Limb (tissue), 2 donors: ENCODE measurements at regions not wholly inside any gene's neighbourhood (a gene's known extent, or its start where the extent isn't known, plus 50 kb on each side); places are given as distances from the start of the nearest gene placed in this dataset.
"Not testable (repeated sequence)": the region's sequence is repeated elsewhere in the genome, so short reads cannot be mapped to it uniquely, and the experiment has no call there.

Source experiments
- DNase-seq, 2 donors: peaks; one replicate each; pipeline ENCODE4 v3.0.0-alpha.2; 2016; ENCODE audit errors: extremely low spot score in 2 of 2

DNA sequence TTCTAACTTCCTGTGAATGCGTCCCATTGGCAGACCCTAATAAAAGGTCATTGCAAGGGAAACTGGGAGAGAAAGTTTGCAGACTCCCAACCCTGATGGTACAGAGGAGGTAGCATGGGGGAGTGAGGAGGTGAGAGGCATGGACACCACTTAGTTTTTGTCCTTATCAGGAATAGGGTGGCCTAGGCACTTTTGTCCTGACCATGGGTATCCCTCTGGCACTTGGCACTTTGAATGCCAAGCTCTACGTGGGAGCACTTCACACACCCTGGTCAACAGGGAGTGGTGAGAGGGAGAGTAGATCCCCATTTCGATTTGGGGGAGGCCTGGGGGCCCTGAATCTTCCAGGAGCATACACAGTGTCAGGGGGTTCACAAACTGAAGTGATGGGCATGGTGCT lies 75.6 kb upstream of the SH3PXD2B start:
- DNase-seq = no peak

DNA sequence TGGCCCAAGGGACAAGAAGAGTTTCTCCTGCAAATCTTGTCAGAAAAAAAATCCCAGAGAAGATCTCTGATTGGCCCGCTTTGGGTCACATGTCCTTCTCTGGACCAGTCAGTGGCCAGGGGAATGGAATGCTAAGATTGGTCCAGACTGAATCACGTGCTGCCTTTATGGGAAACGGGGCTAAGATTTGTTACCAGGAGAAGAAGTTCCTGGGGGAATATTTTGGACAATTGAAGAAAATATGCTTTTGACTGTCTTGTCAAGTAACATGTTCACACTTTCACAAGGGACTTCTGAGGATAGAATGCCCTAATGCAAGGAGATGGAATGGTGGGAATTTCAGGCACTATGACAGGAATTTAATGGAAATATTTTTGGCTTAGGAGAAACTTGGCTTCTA lies 74.1 kb upstream of the SH3PXD2B start:
- no peak for DNase-seq

DNA sequence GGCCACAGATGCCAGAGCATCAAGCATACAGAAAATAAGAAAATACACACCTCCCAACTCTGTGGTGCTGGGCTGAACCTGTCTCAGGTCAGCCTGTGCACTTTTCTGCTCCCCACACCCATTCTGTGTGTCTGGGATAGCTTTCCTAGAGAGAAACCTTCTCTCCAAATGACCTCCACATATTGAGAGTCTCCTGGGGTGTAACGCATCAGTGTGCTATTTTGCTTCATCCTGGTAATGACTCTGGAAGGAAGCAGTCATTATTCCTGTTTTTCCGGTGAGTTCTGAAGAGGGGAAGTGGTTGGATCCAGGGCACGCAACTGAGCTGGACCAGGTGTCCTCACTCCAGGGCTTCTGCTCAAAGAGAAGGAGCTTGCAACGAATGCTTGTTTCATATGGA lies 73.2 kb upstream of the SH3PXD2B start:
- no peak for DNase-seq

DNA sequence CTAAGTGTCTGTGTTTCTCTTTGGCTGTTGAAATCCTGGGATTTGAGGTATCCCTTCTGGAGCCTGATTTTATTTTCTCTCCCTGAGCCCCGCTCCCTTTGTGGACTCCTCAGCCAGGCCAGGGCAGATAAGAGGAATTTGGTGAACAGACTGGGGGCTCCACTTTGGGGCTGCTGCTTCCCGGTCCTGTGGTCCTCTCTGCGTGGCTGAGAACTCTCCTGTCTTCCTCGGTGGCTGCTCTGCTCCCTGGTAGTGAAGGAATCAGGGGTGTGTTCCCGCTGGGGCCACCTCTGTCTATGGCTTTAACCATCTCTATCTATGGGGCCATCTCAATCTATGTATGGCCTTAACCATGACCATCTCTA lies 71.7 kb upstream of the SH3PXD2B start:
- DNase-seq = no peak

DNA sequence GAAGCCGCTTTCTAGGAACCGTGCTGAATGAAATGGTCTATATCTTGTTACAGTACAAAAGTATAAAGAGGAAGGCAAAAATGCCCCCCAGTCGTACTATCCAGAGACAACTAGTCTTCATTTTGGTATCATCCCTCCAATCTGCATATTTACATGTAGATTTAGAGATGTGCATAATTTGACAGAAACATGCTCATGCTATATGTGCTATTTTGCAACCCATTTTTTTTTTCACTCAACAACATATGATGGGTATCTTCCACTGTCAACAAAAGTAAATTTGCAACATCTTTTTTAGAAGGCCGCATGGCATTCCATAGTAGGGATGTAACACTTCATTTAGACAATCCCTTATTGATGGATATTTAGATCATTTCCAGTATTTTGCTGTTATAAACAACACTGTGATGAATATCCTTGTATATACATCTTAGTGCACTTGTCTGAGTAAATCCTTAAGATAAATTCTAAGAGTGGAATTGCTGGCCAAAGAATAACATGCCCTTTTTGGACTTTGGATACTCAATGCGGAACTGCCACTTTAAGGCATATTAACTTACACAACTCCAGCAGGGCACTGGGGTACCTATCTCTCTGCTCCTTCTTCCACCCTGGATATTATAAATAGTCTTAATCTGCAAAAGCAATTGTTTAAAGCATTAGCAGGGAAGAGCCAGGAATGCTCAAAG lies 71.1 kb upstream of the SH3PXD2B start:
- no peak for DNase-seq

DNA sequence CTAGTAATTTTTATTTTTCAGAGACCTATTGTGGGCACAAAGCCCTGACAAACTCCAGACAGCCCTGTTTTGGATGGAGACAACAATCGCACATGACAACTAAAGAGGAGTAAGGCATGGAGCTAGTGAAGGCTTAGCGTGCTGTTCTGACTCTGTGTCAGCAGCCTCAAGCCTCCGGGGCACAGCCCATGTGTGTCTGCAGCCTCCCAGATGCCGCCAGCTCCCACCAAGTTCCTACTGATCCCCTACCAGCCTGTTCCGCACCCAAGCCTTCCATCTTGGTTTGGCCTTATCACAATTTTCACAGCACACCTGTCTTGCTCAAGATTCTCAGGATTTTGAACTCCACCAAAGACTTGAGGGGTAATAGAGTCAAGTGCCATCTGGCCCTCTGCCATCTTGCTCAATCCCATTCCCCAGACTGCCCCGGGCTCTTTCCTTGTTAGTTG lies 70.3 kb upstream of the SH3PXD2B start:
- peak in 1 of 2 donors; percentile 4 for DNase-seq

DNA sequence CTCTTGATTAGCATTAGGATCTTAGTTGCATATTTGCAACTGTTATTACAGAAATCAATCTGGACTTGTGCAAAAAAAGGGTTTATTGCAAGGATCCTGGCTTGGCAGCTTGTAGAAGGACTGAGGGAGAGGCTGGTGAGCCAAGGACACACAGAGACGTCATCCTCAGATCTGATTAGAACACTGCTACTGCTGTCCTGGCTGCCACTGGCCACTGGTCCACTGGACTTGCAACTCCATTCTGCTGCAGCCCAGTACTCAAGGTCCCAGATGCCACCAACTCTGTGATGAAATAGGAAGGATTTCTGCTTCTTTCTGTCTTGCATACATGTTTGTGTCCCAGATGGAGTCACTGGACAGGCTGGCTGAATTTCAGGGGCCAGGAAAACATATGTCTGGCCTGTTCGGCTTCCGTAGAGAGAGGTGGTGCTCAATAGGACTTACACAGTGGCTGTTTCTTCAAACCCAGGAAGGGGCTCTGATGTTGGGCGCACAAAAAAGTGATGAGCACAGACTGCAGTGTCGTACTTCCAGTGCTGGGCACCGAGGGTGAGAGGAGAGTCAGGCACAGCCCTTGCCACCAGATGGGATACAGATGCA lies 68.9 kb upstream of the SH3PXD2B start:
- DNase-seq = peak in 1 of 2 donors; percentile 5

DNA sequence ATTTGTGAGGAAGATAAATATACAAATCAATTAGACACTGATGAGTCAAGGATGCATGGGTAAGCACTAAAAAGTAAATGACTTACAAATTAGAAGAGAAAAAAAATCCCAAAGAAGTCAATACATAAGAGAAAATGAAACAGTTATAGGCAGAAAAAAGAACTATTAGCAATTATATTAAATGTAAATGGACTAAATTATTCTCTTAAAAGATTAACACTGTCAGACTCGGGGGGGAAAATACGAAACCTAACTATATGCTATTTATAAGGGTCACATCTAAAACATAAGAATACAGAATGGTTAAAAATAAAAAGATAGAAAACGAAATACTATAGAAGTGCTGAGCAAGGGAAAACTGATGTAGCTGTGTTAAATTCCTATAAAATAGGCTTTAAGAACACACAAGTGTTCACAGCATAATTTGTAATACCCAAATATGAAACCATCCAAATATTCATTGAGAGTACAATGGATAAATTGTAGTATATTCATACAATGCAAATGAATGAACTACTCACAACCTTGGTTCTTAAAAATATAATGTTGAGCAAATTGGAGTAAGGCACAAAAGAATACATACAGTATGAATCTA lies 67.1 kb upstream of the SH3PXD2B start:
- no peak for DNase-seq

DNA sequence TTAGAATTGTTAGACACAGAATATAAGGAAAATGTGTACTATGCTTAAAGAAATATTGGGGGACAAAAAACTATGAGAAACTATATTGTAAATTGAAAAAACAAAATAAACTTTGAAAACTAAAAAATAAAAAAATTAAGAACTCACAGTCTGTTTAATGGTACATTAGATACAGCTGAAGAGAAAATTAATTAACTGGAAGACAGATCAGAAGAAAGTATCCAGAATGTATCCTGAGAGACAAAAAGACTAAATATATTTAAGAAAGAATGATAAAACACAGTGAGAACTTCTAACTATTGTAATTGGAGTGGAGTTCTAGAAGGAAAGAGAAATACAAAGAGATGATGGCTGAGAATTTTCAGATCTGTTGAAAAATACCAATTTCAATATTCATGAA lies 57.6 kb upstream of the SH3PXD2B start:
- no peak for DNase-seq

DNA sequence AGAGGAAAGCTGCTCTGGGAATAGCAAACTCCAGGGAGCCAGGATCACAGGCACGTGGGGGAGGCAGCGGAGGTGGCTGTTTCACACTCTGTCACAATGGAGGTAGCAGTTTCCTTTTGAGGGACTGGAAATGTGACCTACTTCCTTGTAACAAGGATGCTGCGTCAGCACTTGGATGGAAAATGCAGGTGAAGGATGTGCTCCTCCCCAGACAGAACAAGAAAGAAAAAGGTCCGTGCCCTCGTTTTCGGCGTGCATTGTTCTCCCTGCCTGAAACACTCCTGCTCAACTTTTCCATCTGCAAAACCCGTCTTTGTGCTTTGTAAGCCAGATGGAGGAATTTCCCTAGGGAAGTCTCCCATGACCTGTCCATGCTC lies 55.1 kb upstream of the SH3PXD2B start:
- DNase-seq = peak in 1 of 2 donors; percentile 24

DNA sequence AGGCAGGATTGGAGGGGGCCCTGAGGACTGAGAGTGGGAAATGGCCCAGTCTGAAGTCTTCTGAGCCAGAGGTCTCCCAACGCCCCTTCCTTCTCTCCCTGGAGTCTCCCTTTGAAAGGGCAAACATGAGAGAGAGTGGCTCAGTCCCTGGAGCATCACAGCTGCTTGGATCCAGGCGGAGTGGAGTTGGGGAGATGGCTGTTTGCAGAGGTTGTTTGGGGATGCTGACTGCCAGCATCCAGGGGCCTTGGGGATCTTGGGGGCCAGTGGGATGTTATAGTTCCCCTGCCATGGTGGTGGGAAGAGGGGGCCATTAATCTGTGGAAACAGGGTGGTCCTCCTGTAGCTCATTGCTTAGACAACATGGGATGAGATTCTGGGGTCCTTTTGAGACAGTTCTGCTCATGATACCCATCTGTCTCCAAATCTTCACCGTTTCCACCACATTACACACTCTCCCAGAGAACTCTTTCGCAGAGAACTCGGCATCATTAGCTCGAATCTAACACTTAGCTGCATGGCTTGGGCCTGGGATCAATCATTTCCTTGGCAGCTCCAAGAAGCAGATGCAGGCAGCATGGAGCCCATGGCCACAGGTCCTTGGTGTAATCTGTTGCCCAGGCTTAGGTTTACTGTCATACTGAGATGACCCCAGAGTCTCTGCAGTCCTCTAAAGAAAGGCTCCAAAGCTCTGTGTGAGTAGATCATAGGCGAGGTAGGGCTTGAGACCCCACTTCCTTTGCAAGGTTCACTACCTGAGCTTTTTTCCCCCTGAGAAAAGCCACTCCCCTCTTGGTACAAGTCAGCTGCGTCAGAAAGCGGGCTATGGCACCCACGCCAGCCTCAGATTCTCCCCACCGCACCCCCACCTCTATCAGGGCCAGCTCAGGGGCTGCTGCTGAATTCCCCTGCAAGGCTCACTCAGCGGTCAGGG lies 54.4 kb upstream of the SH3PXD2B start:
- DNase-seq = peak in 1 of 2 donors; percentile 12

DNA sequence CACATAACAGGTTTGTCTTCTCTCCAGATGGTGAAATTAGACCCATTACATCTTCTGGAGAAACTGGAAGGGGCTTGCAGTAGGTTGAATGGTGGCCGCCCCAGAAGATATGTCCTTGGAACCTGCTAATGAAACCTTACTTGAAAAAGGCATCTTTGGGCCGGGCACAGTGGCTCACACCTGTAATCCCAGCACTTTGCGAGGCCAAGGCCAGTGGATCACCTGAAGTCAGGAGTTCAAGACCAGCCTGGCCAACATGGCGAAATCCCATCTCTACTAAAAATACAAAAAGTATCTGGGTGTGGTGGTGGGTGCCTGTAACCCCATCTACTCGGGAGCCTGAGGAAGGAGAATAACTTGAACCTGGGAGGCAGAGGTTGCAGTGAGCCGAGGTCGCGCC lies 53.2 kb upstream of the SH3PXD2B start:
- DNase-seq = not testable (repeated sequence)

DNA sequence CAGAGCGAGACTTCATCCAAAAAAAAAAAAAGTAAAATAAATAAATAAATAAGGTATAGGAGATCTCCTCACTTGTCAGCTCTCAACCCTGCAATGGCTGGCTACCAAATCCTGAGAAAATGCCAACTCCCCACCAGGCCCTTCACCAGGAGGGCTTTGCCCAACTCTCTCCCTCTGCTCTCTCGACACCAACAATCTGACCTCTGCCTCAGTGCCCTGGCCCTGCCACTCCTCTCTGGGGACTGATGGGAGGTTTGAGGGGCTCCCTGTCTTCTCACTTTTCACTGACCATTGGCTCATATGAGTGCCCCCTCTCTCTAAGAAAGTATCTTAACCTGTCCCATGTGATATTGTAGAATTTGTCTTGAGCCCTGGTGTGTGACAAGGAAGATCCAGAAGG lies 52.6 kb upstream of the SH3PXD2B start:
- DNase-seq = peak in 1 of 2 donors; percentile 9

DNA sequence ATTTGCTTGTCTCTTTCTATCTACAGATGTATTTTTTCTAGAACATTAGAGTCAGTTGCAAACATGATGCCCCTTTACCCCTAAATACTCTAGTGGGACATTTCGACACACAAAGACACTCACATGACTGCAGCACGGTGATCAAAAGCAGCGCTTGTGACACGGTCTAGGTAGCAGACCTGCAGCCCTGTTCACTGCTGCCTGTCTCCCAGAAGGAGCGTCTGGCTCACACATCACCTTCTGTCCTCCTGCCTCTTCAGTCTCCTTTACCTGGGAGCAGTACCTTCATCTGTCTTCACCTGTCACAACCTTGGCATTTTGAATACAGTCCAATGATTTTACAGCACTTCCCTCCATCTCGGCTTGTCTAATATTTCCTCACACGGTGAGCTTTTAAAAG lies 51.9 kb upstream of the SH3PXD2B start:
- DNase-seq = peak in 1 of 2 donors; percentile 3

DNA sequence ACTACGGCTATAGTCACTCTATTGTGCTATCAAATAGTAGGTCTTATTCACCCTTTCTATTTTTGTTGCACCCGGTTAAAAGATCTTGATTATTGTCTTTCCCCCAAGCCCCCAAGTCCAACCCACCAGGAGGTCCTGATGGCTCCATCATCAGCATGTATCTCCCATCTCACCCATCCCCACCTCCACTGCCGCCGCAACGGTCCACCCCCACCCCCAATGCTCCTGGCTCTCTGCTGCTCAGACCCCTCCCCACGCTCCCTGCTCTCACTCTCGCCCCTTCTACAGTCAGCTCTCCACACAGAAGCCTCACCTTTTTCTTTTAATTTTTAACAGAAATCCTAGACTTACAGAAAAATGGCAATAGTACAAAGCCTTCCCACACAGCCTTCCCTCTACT lies 51.5 kb upstream of the SH3PXD2B start:
- peak in 1 of 2 donors; percentile 22 for DNase-seq

DNA sequence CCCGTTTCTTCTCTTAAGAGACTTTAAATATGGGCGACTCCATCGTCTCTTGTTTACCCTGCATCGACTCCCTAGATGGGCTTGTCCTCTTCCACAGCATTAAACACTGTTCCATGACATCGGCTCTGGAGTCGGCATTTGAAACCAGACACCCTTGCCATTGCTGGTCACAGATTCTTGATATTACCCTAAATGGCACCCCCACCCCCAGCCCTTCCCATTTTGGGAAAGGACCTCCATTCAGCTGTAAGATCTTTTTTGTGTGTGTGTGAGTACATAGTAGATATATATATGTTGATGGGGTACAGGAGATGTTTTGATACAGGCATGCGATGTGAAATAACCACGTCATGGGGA lies 51.1 kb upstream of the SH3PXD2B start:
- DNase-seq = peak in 1 of 2 donors; percentile 20

DNA sequence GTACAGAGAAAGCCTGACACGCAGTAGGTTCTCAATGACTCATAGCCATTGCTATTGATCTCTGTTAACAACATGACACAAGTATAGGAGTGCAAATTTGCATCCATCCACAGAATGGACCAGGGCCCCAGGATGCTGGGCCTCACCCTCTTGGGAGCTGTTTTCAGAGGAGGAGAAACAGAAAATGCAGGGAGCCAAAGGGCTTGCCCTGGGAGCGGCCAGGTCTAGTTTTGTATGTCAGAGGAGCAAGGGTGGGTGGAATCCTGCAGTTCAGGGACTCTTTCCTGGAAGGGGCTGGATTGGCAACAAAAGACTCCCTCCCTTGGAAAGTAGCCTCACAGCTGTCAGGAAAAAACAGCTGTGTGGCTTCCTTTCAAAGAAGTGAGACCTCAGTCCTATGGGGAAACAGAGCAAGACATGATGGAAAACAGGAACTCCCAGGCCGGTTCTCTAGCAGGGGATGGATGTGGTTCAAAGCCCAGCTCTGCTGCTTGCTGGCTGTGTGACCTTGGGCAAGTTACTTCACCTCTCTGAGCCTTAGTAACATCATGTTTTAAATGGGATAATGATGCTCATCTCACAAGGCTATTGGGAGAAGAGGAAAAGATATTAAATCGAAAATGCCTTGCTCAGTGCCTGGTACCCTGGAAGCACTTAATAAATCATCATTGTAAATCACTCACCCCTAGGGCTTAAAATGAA lies 50.5 kb upstream of the SH3PXD2B start:
- DNase-seq = peak; percentile 33 to 44

DNA sequence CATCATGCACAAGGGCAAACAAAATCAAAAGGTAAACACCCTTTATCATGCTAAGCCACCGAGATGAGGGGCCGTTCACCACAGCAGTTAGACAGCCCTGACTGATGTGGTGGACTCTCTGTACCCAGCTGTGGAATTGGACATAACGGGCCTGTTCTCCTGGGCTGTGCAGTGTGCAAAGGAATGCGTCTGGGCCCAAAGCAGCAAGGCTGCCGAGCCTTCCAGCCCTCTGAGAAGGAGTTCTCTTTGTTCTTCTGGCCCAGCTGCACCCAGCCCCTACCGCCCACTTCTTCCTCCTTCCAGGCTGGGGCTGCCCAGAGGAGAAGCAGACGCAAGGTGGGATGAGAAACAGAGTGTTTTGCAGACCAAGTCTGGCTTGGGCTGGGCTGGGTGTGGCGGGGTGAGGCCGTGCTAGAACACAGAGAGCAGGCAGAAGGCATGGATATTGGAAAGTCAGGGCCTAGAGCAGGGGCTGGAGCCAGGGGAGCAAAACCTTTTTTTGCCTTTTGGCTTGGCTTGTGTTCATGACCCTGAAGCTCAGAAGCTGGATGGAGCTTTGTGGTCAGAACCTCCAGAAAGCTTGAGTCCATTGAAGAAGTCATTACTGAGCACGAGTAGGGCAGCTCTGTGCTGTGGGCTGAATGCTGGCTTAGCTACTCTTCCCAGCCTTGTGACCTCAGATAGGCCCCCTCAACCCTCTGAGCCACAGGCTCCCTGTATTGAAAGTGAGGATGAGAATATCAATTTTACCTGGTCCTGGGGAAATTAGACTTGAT lies 49.8 kb upstream of the SH3PXD2B start:
- DNase-seq = peak in 1 of 2 donors; percentile 22
